PFSK-1 (cell line): ENCODE measurements at regions not wholly inside any gene's neighbourhood (a gene's known extent, or its start where the extent isn't known, plus 50 kb on each side); places are given as distances from the start of the nearest gene placed in this dataset.

ENCODE experiments used
- POLR2AphosphoS5 ChIP-seq: IDR thresholded peaks from 2 replicates; pipeline ENCODE4 v1.6.1; 2012; ENCODE audit warnings: low read depth, mild to moderate bottlenecking, control low read depth, low read length, moderate library complexity
- SIN3A ChIP-seq: IDR thresholded peaks from 2 replicates; pipeline ENCODE4 v1.6.1; 2012; ENCODE audit warnings: mild to moderate bottlenecking, low read length, moderate library complexity, borderline replicate concordance; ENCODE audit not compliant: insufficient read depth
- TAF1 ChIP-seq: IDR thresholded peaks from 2 replicates; pipeline ENCODE4 v1.6.1; 2012; ENCODE audit warnings: low read length, control low read depth, borderline replicate concordance; ENCODE audit not compliant: insufficient read depth

- TF ChIP-seq POLR2AphosphoS5, result no peak
- TF ChIP-seq TAF1, result no peak
- no peak for TF ChIP-seq SIN3A
Observed at GRCh38 chr7:130825819-130826218, 91.8 kb upstream of the KLF14 start.
